ENCODE measurements at regions not wholly inside any gene's neighbourhood (a gene's known extent, or its start where the extent isn't known, plus 50 kb on each side); places are given as distances from the start of the nearest gene placed in this dataset. TPM values are rescaled to one million over a fixed set of nuclear protein-coding genes. Genes with fewer than 3 reads are reported as not detected.

- Histone ChIP-seq H3K4me1 (ENCODE audit: insufficient read depth, low read length) (no peaks in the 10 kb centered on the region), H3K4me3 (ENCODE audit: insufficient read depth, low read length) (no peak overlapping the region), H3K4me2 (ENCODE audit: insufficient read depth, low read length) (no peak overlapping the region), H3K79me2 (ENCODE audit: insufficient read depth, low read length) (no peaks in the 10 kb centered on the region), H3K36me3 (ENCODE audit: insufficient read depth, low read length) (no peaks in the 10 kb centered on the region), H3K27ac (ENCODE audit: low read depth, low read length) (no peak overlapping the region), H3K9me3 (ENCODE audit: low read depth, low read length) (no peaks in the 10 kb centered on the region), H3K27me3 (ENCODE audit: insufficient read depth, low read length) (no peaks in the 10 kb centered on the region), H2AFZ (ENCODE audit: low read length) (no peak overlapping the region), H4K20me1 (ENCODE audit: insufficient read depth, low read length) (no peaks in the 10 kb centered on the region)
- DNase-seq (ENCODE audit: insufficient read length, low spot score, missing footprints) = no peak
- TF ChIP-seq CTCF (IDR thresholded peaks at IDR 0.05; ENCODE audit: extremely low read depth, low read depth, low read length) = no peak
These were observed 54.5 kb upstream of the ZNF804A start for GRCh38 chr2:184543832-184544231.

Small RNA genes lying in the stretch of these regions (small RNA-seq; reads per million reads assigned to genes)
- not detected for gene MIR548AE1

Data from osteoblast (primary cell).